ENCODE measurements at regions not wholly inside any gene's neighbourhood (a gene's known extent, or its start where the extent isn't known, plus 50 kb on each side); places are given as distances from the start of the nearest gene placed in this dataset.

DNA sequence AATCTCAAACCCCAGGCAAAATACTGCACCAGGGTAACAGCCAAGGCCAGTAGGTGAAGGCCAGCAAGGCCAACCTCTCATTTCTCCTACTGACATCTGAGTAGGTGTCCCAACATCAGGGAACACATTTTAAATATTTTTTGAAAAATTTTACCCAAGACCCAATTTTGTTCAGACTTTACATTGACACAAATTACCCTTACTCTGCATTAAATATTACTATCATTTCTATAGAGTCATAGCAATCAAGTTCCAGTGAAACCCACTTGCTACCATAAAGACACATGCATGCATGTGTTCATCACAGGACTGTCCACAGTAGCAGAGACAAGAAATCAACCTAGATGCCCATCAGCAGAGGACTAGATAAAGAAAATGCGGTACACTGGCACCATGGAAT is 99.9 kb downstream of the NRN1 start:
- Histone ChIP-seq H3K4me1 (ENCODE audit: insufficient read depth, poor library complexity, severe bottlenecking) (peaks cover 6% of the 10 kb centered on the region), H3K27me3 (ENCODE audit: insufficient read depth, poor library complexity, severe bottlenecking) (no peaks in the 10 kb centered on the region), H3K9me3 (ENCODE audit: severe bottlenecking) (no peaks in the 10 kb centered on the region), H3K27ac (ENCODE audit: poor library complexity, severe bottlenecking) (no peak overlapping the region), H3K4me3 (ENCODE audit: severe bottlenecking) (no peak overlapping the region), H3K36me3 (ENCODE audit: low read depth) (no peaks in the 10 kb centered on the region)
- no peak for ATAC-seq (ENCODE audit: low read depth)
- TF ChIP-seq, protein P1, sequence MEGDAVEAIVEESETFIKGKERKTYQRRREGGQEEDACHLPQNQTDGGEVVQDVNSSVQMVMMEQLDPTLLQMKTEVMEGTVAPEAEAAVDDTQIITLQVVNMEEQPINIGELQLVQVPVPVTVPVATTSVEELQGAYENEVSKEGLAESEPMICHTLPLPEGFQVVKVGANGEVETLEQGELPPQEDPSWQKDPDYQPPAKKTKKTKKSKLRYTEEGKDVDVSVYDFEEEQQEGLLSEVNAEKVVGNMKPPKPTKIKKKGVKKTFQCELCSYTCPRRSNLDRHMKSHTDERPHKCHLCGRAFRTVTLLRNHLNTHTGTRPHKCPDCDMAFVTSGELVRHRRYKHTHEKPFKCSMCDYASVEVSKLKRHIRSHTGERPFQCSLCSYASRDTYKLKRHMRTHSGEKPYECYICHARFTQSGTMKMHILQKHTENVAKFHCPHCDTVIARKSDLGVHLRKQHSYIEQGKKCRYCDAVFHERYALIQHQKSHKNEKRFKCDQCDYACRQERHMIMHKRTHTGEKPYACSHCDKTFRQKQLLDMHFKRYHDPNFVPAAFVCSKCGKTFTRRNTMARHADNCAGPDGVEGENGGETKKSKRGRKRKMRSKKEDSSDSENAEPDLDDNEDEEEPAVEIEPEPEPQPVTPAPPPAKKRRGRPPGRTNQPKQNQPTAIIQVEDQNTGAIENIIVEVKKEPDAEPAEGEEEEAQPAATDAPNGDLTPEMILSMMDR (IDR thresholded peaks at IDR 0.05; ENCODE audit: poor library complexity, severe bottlenecking) = no peak
- DNase-seq (ENCODE audit: low spot score) = no peak

DNA sequence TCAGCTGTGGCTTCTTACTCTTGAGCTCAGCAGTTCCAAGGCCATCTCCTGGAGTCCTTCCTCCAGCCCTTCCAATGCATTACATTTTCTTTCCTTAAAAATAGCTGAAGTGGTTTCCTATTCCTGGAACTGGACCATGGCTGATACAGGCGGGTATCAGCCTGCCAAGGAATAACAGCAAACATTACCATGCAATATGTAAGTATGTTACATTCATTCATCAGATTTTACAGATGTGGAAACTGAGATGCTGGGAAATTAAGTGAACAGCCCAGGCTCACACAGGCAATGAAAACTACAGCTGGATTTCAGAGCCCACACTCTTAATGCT is 100.4 kb downstream of the NRN1 start:
- Histone ChIP-seq H3K36me3 (ENCODE audit: low read depth) (no peaks in the 10 kb centered on the region), H3K27ac (ENCODE audit: poor library complexity, severe bottlenecking) (no peak overlapping the region), H3K9me3 (ENCODE audit: severe bottlenecking) (no peaks in the 10 kb centered on the region), H3K4me1 (ENCODE audit: insufficient read depth, poor library complexity, severe bottlenecking) (peaks cover 6% of the 10 kb centered on the region), H3K4me3 (ENCODE audit: severe bottlenecking) (no peak overlapping the region), H3K27me3 (ENCODE audit: insufficient read depth, poor library complexity, severe bottlenecking) (no peaks in the 10 kb centered on the region)
- TF ChIP-seq, protein P1 (IDR thresholded peaks at IDR 0.05; ENCODE audit: poor library complexity, severe bottlenecking) = no peak
- no peak for DNase-seq (ENCODE audit: low spot score)
- ATAC-seq (ENCODE audit: low read depth) = no peak

DNA sequence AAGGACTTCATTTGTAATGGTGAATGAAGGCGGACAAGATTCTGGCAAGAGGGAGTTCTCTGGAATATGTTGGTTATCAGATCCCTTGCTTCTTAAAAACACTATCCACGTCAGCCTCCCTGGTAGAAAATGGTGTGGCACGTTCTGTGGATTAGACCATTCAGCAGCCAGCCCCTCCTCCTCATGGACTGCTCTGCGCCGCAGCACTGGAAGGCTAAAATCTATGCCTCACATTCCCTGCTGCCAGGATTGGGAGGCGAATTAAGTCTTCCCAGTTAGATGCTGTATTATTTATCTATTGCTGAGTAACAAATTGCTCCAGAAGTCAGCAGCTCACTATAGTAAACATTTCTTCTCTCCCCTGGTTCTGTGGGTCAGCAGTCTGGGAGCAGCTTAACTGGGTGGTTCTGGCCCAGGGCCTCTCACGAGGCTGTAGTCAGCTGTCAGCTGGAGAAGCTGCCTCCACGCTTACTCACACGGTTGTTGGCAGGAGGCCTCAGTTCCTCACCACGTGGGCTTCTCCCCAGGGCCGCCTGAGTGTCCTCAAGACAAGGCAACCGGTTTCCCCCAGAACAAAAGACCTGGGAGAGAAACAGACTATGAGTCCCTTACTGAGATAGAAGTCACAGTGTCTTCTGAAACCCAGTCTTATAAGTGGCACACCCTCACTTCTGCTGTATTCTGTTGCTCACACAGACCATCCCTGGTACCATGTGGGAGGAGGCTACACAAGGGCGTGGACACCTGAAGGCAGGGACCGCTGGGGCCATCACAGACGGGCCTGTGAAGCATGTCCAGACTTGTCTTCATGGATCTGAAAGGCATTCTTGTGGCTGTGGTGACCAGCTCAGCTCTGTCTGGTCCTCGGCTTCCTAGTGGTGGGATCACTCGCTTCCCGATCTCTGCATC is 101.0 kb downstream of the NRN1 start:
- H3K27me3 ChIP-seq (ENCODE audit: insufficient read depth, poor library complexity, severe bottlenecking) = no peaks in the 10 kb centered on the region
- TF ChIP-seq, protein P1 (IDR thresholded peaks at IDR 0.05; ENCODE audit: poor library complexity, severe bottlenecking) = no peak
- H3K4me1 ChIP-seq (ENCODE audit: insufficient read depth, poor library complexity, severe bottlenecking) = peaks cover 6% of the 10 kb centered on the region
- H3K36me3 ChIP-seq (ENCODE audit: low read depth) = no peaks in the 10 kb centered on the region
- no peak overlapping the region for H3K27ac ChIP-seq (ENCODE audit: poor library complexity, severe bottlenecking)
- DNase-seq (ENCODE audit: low spot score) = no peak
- peak; percentile 77 for ATAC-seq (ENCODE audit: low read depth)
- H3K9me3 ChIP-seq (ENCODE audit: severe bottlenecking) = no peaks in the 10 kb centered on the region
- no peak overlapping the region for H3K4me3 ChIP-seq (ENCODE audit: severe bottlenecking)

DNA sequence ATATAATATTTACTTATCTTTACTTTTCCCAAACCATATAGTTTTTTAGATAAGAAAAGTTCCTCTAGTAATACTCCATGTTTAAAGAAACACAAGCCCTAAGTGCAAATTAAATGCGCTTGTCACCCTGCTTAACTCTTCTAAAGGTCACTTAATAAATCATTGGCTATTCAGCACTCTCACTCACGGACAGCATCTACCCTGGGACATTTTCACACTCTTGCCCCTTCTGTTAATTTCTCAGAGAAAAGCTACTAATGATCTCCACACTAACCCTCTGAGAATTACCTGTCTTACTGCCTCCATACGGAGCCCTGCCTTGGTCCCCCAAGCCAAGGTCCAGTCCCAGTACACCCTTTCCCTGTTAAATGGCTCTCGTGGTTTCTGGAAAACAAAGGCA is 102.2 kb downstream of the NRN1 start:
- DNase-seq (ENCODE audit: low spot score) (no peak), ATAC-seq (ENCODE audit: low read depth) (no peak)
- peaks cover 6% of the 10 kb centered on the region for H3K4me1 ChIP-seq (ENCODE audit: insufficient read depth, poor library complexity, severe bottlenecking)
- no peak overlapping the region for H3K4me3 ChIP-seq (ENCODE audit: severe bottlenecking)
- H3K9me3 ChIP-seq (ENCODE audit: severe bottlenecking) = no peaks in the 10 kb centered on the region
- no peaks in the 10 kb centered on the region for H3K36me3 ChIP-seq (ENCODE audit: low read depth)
- no peak overlapping the region for H3K27ac ChIP-seq (ENCODE audit: poor library complexity, severe bottlenecking)
- TF ChIP-seq, protein P1 (IDR thresholded peaks at IDR 0.05; ENCODE audit: poor library complexity, severe bottlenecking) = no peak
- H3K27me3 ChIP-seq (ENCODE audit: insufficient read depth, poor library complexity, severe bottlenecking) = no peaks in the 10 kb centered on the region
